NCI-H1417 (cell line): ENCODE measurements at regions not wholly inside any gene's neighbourhood (a gene's known extent, or its start where the extent isn't known, plus 50 kb on each side); places are given as distances from the start of the nearest gene placed in this dataset.

Experiments used
- DNase-seq, 3 experiments: peaks; one replicate each; lab custom pipeline; 2025; lab: John Stamatoyannopoulos, UW

DNA sequence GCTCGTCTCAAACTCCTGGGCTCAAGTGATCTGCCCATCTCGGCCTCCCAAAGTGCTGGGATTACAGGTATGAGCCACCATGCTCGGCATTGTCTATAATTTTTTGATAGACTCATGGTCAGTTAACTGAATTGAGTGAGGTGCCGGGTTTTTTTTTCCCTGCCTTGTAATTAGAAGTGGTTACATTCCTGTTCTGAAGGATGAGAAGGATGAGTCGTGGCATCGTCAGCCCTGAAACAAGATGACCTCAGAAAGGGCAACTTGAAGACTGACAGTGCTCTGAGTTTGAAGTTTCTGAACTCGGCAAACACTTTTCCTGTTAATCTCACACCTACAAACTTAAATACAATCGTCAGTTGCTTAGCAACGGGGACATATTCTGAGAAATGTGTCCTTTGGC is 158.7 kb upstream of the PDE10A start:
- DNase-seq, result no peak

DNA sequence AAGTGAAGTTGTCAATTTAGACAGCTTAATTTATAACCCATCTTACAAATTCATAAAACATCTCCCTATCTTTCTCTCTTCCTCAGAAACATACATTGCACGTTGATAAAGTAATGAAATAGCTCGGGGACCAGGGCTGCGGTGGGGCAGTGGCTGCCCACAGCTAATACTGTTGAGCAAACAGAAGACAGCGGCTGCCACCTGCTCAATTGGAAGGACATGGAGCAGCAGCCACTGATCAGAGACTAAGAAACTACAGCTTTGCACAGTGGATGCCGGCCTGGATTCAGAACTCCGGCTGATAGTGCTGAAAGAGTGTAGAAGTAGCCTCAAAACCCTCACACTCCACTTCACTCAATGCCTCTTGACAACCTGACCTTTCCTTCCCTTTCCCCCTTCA is 157.9 kb upstream of the PDE10A start:
- DNase-seq, result no peak

DNA sequence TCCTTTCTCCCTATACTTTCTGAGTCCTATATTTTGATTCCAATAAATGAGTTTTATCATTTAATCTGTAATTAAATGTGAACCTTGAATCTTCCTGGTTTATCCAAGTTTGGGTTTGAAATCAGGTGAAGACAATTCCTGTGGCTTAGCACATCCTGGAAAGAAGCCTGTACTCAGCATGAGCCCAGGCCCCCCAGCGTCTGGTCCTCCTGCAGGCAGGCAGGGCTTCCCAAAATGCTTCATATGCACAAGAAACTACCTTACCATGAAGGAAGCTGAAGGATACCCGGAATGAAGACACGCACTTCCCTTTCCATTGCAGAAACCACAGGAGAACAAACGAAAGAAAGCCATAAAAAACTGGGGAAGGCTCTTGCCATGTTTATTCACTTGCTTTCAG is 157.4 kb upstream of the PDE10A start:
- DNase-seq, result no peak

DNA sequence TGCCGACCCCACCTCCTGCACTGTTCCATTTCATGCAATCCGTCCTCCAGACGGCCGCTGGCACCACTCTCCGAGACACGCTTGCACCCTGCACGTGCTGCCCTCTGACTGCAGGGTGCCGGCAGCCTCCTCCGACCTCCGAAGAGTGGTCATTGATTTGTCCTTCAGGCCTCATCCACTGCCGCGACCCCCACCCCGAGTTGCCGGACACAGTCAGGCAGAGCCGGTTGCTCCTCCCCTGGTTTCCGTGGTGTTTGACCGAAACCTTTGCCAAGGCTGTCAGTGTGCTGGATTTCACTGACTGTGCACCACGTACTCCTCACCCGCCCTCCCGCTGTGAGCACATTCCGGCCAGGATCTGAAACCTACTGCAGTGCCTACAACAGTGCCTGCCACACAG is 156.4 kb upstream of the PDE10A start:
- no peak for DNase-seq

DNA sequence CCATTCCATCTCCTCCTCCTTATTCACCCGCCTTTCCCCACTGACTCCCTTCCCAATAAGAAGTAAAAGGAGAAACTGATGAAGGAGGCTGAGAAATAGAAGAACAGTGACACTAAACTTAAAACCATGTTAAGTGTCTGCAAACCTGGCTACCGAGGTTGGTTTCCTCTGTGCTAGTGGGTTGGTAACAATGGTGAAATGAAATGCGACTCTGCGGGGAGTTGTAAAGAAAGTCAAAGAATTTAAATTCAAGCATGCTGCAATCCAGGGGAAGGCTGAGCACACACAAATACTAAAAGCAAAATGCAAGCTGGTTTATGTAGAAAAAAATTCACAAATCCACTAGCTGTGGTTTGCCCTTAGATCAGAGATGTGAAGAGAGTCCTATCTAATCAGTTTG is 155.2 kb upstream of the PDE10A start:
- no peak for DNase-seq

DNA sequence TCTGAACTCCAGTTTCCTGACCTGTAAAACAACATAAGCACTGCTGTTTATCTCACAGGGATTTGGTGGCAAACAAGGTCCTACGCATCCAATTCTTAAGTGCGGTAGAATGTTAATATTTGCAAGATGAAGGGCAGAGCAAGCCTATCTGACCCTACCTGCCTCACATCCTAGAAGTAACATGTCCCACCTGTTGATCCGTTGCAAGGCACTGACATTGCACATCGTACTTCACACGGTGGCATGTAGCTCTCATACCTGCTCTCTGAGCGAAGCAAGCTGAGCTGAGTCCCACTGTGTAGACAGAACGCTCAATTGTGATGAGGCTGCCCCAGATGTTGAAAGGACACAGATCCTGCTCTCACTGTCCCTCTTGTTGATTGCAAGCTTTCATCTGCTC is 154.7 kb upstream of the PDE10A start:
- no peak for DNase-seq

DNA sequence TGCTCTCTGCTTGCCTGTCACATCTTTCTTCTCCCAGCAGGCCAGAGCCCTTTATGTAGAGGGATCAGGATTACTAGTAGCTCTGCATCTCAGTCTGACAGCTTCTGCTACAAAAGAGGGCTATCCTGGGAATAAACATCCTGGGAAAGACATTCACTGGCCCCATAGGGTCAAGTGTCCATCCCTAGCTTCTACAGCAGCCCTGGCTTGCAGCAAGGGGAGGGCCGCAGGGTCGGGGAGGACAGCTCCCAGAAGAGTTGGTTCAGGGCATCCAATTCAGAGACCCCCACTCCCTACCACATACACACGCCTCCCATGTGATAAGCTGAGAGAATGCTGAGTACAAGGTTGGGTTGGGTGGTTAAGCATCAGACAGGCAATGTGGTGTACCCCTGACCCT is 154.1 kb upstream of the PDE10A start:
- DNase-seq, result no peak

DNA sequence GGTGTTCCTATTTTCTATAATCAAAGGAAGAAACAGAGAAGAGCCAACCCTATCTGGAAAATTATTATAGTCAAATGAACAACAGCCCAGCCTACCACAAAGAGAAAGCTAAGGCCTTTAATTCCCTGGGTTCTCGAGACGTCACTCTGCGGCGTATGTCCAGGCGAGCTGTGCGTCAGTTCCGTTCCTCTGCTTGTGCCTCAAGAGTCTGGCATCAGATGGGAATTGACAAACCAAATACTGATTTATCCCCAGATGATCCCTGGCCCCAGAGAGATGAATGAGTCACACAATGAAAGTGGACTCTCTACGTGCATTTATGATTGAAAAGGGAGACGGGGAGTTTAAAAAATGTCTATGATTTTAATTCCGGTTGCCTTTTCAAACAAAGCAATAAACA is 151.6 kb upstream of the PDE10A start:
- no peak for DNase-seq

DNA sequence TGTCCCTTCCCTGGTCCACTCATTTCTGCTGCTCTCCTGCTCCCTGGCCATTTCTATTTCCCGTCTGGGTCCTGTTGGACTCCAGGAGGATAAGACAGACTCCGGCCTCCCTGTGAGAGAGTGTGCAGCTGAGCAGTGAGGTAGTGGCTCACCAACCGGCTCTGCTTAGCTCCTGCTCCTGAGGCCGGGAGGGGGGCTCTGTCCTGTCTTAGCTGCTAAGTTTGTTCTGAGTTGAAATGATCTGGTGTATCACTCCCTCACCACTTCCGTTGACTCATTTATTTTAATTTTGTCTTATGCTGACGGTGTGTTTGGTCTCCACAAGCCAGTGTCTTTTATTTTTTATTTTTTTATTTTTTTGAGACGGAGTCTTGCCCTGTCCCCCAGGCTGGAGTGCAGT is 148.5 kb upstream of the PDE10A start:
- no peak for DNase-seq

DNA sequence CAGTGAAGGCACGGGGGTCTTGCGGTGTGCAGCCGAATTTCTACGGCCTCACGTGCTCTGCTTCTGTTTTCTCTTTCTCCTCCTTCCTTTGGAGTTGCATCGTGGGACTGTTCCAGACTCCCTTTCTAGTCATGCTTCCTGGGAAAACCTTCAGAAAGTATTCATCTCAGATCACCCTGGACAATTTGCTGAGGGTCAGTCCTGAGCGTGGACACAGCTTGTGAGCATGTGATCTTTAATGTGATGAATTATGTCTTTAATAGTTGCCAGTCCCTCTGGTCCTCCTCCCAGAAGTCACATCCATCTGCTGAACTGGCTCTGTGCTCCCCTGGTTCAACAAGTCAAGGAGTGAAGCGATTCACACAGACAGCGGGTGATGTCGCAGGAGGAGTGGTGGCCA is 145.0 kb upstream of the PDE10A start:
- DNase-seq, result no peak

DNA sequence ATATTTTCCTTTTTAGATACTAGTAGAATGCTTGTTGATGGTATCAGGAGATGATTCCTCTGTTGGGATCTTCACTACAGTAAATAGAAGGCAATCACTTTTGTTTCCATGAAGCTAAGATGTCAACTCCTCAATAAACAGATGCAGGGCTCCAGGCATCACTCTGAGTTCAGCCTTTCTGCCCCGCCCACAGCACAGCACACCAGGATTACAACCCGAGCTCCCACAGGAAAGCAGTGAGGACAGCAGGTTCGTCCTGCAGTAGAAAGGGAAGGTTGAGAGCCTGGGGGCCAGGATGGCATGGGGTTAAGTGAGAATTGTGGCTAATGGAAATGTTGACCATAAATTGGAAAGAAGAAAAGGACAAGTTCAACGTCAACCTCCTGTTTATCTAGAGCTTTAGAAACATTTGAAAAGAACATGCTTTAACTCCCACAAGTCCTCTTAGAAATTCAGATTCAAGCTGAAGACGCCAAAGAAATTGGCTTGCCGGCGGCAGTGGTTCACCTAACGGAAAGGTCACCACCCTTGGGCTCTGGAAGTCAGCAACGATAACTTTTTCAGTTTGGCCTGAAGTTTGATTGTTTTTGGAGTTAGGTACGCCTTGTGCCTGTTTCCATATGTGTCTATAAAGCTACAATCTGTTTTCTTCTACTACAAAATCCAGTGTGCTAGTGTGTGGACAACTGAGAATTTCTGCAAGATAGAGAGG is 144.4 kb upstream of the PDE10A start:
- no peak for DNase-seq

DNA sequence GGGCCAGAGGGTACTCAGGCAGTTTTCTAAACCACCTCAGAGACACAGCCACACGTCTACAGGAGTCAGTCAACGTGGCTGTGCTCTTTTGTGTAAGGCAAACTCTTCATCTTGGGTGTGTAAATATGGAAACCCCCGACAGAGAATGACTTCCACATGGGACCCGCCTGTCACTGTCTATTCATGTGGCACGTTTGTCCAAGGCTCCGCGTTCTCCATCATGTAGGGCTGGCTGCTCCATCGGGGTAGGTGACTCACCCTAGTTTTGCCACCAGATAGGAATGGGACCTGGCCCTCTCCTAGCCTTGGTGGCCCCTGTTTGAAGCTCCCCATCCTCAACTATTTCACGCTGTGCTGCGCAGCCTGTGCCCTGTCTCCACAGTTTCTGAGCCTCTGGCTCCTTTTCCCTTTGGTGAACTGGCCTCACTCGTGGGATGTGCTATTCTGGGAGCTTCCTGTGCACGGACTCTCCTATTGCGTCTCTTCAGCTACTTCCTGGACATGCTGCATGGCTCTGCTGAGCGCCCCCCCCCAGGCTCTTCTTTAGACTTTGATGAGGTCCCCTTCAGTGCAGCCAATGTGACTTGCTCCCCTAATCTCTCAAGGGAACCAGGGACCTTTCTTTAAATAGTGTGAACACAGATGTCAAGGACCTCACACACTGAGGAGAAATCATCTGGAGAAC is 143.2 kb upstream of the PDE10A start:
- DNase-seq, result no peak

DNA sequence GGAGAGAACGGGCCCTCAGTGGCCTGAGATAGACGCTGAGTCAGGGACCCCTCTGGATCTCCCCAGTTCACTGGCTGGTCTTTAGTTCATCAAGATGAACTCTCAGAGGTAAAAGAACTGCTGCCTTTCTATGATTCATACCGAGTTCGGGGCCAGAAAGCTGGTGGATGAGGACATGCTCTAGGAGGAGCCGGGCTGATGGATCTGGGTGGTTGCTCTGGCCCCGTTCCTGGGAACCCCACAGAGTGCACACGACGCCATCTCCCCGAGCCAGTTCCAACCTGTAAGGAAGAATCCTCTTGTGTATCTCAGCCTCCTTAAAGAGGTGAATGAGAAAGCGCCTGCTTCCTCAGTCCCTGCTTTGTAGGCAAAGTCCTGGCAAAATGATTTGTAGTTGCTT is 142.6 kb upstream of the PDE10A start:
- DNase-seq, result no peak

DNA sequence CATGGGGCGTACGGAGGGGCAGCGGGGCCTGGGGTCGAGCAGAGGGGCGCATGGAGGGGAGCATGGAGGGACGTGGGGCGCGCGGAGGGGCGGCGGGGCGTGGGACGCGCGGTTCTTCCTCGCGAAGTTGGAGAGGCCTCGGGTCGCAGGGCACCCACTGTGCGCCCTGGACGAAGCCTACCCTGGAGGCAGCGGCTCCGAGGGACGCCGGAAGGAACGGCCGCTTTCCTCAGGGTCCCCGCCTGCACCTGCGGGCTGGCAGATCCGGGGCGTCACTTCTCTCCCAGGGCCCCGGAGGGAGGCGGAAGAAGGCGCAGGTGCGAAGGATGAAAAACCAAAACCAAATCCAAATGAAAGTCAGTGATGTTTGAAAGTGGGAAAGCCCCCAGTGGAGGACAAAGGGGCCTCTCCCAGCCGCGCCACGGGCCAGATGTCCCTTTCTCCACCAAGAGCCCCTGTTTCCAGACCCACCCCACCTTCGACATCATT is 142.1 kb upstream of the PDE10A start:
- no peak for DNase-seq

DNA sequence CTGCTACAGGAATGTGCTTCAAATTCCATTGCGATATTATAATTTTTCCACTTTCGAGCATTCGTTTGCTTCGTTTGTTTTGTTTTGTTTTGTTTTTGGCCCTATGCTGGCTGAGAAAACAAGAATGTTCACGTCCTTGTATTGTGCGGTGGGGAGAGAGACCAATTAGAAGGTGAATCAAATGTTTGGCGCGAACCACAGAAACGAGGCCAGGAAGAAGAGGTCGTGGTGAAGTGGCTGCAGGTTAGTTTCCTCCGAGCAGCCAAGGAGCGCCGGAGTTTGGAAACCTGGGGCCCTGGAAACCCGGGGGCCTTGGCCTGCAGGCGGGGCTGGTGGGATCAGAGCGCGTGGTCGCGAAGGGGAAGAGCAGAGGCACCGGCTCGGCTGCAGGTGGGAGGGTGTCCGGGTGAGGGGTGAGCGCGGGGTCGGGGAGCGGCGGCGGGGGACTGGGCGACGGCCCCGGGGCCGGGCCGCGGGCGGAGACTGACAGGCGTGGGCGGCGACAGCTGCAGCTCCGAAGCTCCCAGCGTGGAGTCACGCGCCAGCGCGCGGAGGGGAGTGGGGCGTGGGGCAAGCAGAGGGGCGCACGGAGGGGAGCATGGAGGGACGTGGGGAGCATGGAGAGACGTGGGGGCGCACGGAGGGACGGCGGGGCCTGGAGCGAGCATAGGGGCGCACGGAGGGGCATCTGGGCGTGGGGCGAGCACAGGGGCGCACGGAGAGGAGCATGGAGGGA is 141.5 kb upstream of the PDE10A start:
- DNase-seq, result no peak

DNA sequence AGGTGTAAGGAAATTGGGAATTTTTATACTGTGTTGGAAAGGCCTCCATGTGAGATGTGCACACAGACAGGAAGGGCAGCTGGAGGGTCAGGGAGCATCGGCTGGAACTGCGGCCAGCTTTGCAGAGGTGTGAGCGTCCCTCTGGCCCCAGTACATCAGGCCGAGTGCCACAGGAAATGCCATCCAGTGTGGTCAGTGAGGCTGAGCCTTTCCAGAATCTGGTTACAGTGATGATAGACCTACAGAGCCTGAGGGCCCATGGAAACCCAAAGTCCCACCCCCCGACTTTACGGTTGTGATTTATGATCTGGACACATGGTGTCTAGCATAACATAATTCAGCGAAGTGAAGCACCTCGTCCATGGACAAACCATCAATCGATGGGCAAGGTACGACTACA is 137.3 kb upstream of the PDE10A start:
- no peak for DNase-seq

DNA sequence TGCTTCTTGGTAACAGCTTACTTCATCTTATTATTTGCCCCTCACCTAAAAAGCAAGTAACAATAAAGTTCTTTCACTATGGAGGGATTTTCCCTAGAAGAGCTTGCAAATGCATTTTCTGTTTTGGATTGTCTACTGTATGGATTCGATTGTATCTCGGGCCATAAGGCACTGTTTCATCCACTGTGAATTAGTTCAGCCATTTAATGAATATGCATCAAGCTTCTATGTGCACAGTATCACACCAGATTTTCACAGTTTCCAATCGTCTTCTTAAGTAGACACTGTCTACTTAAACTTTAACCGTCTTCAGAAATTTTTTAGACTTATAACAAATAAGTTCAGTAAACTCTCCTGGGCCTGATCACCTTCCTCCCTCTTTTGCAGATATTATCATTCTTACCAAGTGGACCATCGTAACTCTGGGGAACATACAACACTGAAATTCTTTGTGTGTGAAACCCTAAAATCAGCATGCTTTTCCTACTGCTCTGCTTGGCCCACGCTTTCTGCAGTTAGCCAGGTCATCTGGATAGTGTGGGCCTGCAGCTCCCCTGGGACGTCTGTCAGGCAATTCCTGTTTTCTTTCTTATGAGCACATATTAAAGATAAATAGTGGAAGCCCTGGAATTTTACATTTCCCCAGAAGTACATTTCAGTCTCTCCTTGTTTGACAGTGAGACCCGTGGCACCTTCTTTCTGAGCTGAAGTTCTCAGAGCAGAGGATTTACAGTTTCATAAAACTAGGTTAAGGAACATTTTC is 136.5 kb upstream of the PDE10A start:
- DNase-seq, result no peak

DNA sequence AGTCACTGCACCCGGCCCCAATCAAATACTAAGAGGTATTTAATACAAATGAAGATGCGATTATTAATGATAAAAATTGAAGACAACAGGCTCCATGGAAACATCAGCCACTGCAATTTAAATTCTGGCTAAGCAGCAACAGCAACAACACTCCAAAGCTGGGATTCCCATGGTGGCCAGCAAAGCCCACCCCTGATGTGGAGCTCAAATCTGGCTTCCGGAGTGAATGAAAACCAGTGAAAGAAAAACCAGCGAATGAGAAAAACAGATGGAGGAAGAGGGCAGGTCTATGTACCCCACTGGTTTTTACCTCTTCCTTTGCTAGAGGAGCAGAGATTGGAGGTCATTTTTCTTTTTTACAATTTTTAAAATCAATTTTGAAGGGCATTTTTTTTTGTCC is 135.9 kb upstream of the PDE10A start:
- no peak for DNase-seq

DNA sequence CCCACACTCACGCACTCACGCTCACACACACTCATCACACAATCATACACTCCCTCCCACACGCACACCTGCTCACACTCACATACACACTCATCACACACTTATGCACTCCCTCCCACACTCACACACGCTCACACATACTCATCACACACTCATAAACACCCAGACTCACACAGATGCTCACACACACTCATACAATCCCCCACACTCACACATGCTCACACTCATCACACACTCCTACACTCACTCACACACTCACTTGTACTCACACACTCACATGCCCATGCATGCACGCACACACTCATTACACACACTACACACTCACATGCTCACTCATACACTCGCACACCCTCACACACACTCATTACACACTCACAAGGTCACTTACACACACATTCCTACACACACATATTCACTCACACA is 131.1 kb upstream of the PDE10A start:
- no peak for DNase-seq

DNA sequence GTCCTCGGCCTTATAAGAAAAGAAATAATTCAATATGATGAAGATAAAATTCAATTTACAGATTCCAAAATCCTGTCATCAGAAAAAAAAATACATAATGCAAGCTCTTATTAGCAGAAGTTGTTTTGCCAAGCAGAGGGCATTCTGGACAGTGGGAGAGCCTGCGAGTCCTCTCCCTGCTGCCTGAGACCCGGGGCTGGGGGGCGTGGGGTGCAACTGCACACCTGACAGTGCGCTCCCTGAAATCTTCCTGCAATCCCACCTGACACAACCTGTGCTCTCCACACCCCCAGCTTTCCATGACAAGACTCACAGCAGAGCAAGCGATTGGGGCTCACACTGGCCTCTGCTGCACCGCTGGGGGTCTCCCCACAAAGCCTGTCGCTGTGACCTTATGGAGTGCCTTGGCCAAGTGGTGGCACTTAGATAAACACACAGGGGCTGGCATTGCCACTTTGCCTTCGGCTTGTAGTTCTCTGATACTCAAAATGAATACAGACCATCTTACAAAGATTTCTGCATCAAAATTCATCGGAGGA is 130.3 kb upstream of the PDE10A start:
- DNase-seq, result no peak

DNA sequence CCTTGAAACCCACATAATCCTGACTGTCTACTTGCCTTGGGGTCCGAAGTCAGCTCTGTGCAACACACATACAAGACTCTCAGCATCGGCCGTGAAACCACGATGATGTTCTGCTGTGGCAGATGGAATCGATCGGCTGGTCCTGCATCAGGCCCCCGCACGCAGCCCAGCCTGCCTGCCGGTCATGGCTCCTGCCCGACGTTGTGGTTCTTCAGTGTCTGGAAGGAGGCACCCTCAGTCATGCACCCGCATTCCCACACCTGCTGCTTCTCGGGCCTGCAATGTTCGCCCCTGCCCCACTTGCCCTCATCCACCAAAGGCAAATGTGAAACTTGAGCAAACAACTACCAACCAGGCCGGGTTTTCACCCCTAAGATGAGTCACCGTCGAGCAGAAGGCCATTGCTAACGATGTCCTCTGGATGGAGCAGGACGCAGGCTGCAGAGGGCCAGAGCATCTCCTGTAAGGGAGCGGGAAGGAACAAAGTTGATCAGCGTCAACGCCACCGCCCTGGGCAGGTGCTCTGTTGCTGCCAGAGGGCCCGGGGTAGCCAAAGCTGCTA is 128.9 kb upstream of the PDE10A start:
- no peak for DNase-seq

DNA sequence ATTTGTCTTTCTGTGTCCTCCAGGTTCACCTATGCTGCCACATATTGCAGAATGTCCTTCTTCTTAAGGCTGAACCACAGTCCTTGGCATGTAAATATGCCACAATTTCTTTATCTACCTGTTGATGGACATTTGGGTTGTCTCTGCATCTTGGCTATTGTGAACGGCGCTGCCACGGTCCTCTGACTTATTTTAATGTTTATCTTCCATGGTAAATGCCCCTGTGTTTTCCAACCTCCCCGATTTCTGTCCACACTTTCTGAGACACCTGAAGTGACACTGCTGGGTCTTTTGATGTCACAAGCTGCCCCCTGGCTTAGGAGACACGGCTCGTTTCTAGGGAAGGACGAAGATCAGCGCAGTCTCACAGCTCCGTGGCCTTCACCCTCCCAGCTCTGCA is 128.3 kb upstream of the PDE10A start:
- DNase-seq, result no peak
